ACC112 (cell line): ENCODE measurements at regions not wholly inside any gene's neighbourhood (a gene's known extent, or its start where the extent isn't known, plus 50 kb on each side); places are given as distances from the start of the nearest gene placed in this dataset.

Source experiments
- H2AFZ ChIP-seq: fragments of 200-600 bp; sonication (generic); one replicate; pipeline ENCODE4 v1.6.0; 2017; ENCODE audit warnings: antibody characterized with exemption, low read length; ENCODE audit not compliant: unreplicated experiment
- H3K27ac ChIP-seq: fragments of 200-600 bp; sonication (generic); 2 replicates; pipeline ENCODE4 v1.5.1; 2014; ENCODE audit warnings: low read depth, mild to moderate bottlenecking, antibody characterized with exemption, low read length, moderate library complexity
- H3K27me3 ChIP-seq: fragments of 200-600 bp; sonication (generic); 2 replicates; pipeline ENCODE4 v1.6.1; 2014; ENCODE audit warnings: mild to moderate bottlenecking, antibody characterized with exemption, low read length, moderate library complexity, mixed read lengths; ENCODE audit not compliant: insufficient read depth
- H3K36me3 ChIP-seq: fragments of 200-600 bp; sonication (generic); 2 replicates; pipeline ENCODE4 v1.6.1; 2016; ENCODE audit warnings: mild to moderate bottlenecking, antibody characterized with exemption, low read length, moderate library complexity, mixed read lengths; ENCODE audit not compliant: insufficient read depth
- H3K4me1 ChIP-seq: fragments of 200-600 bp; sonication (generic); one replicate; pipeline ENCODE4 v1.6.1; 2016; ENCODE audit warnings: low read length, mixed read lengths; ENCODE audit not compliant: insufficient read depth, unreplicated experiment, control insufficient read depth
- H3K4me3 ChIP-seq: fragments of 200-600 bp; sonication (generic); 2 replicates; pipeline ENCODE4 v1.5.1; 2014; ENCODE audit warnings: mild to moderate bottlenecking, low read depth, low read length
- H3K79me2 ChIP-seq: fragments of 200-600 bp; sonication (generic); one replicate; pipeline ENCODE4 v1.6.0; 2016; ENCODE audit warnings: low read length; ENCODE audit not compliant: control insufficient read depth, unreplicated experiment, insufficient read depth

GRCh38 chr2:59701271-59701994 lies 852.0 kb downstream of the BCL11A start:
- H3K27me3 ChIP-seq = no peaks in the 10 kb centered on the region
- H3K4me1 ChIP-seq = no peaks in the 10 kb centered on the region
- no peaks in the 10 kb centered on the region for H3K79me2 ChIP-seq
- H2AFZ ChIP-seq = no peak overlapping the region
- no peaks in the 10 kb centered on the region for H3K36me3 ChIP-seq
- no peak overlapping the region for H3K4me3 ChIP-seq
- no peak overlapping the region for H3K27ac ChIP-seq

- H3K4me3 ChIP-seq = no peak overlapping the region
- H3K27ac ChIP-seq = no peak overlapping the region
- no peaks in the 10 kb centered on the region for H3K27me3 ChIP-seq
- H3K4me1 ChIP-seq = no peaks in the 10 kb centered on the region
- H3K79me2 ChIP-seq = no peaks in the 10 kb centered on the region
- H2AFZ ChIP-seq = no peak overlapping the region
- no peaks in the 10 kb centered on the region for H3K36me3 ChIP-seq
Measured at GRCh38 chr2:59694176-59694575, 859.3 kb downstream of the BCL11A start.

- Histone ChIP-seq H3K79me2 (no peaks in the 10 kb centered on the region), H3K27ac (no peak overlapping the region), H2AFZ (no peak overlapping the region), H3K36me3 (no peaks in the 10 kb centered on the region), H3K27me3 (no peaks in the 10 kb centered on the region), H3K4me1 (no peaks in the 10 kb centered on the region), H3K4me3 (no peak overlapping the region)
Measured at GRCh38 chr2:59693231-59693959, 860.1 kb downstream of the BCL11A start.

GRCh38 chr2:59691518-59692190 lies 861.8 kb downstream of the BCL11A start:
- no peak overlapping the region for H3K27ac ChIP-seq
- no peaks in the 10 kb centered on the region for H3K27me3 ChIP-seq
- H3K36me3 ChIP-seq = no peaks in the 10 kb centered on the region
- no peaks in the 10 kb centered on the region for H3K4me1 ChIP-seq
- H2AFZ ChIP-seq = no peak overlapping the region
- no peak overlapping the region for H3K4me3 ChIP-seq
- H3K79me2 ChIP-seq = no peaks in the 10 kb centered on the region

- H3K36me3 ChIP-seq = no peaks in the 10 kb centered on the region
- no peaks in the 10 kb centered on the region for H3K27me3 ChIP-seq
- H3K4me1 ChIP-seq = no peaks in the 10 kb centered on the region
- no peak overlapping the region for H3K27ac ChIP-seq
- H3K79me2 ChIP-seq = no peaks in the 10 kb centered on the region
- no peak overlapping the region for H3K4me3 ChIP-seq
- H2AFZ ChIP-seq = no peak overlapping the region
Measured at GRCh38 chr2:59690849-59691248, 862.6 kb downstream of the BCL11A start.

- H3K27ac ChIP-seq = no peak overlapping the region
- H3K79me2 ChIP-seq = no peaks in the 10 kb centered on the region
- no peak overlapping the region for H2AFZ ChIP-seq
- H3K36me3 ChIP-seq = no peaks in the 10 kb centered on the region
- H3K4me1 ChIP-seq = no peaks in the 10 kb centered on the region
- H3K27me3 ChIP-seq = no peaks in the 10 kb centered on the region
- no peak overlapping the region for H3K4me3 ChIP-seq
Measured at GRCh38 chr2:59684771-59685166, 868.7 kb downstream of the BCL11A start.

- Histone ChIP-seq H3K4me3 (no peak overlapping the region), H3K27me3 (no peaks in the 10 kb centered on the region), H3K4me1 (no peaks in the 10 kb centered on the region), H3K27ac (no peak overlapping the region), H2AFZ (no peak overlapping the region), H3K79me2 (no peaks in the 10 kb centered on the region), H3K36me3 (no peaks in the 10 kb centered on the region)
Measured at GRCh38 chr2:59684116-59684770, 869.2 kb downstream of the BCL11A start.

GRCh38 chr2:59680863-59681262 lies 872.6 kb downstream of the BCL11A start:
- Histone ChIP-seq H3K36me3 (no peaks in the 10 kb centered on the region), H2AFZ (no peak overlapping the region), H3K27ac (no peak overlapping the region), H3K79me2 (no peaks in the 10 kb centered on the region), H3K4me3 (no peak overlapping the region), H3K4me1 (no peaks in the 10 kb centered on the region), H3K27me3 (no peaks in the 10 kb centered on the region)

GRCh38 chr2:59677158-59677557 lies 876.3 kb downstream of the BCL11A start:
- H3K36me3 ChIP-seq = no peaks in the 10 kb centered on the region
- no peak overlapping the region for H2AFZ ChIP-seq
- H3K4me3 ChIP-seq = no peak overlapping the region
- no peak overlapping the region for H3K27ac ChIP-seq
- H3K4me1 ChIP-seq = no peaks in the 10 kb centered on the region
- no peaks in the 10 kb centered on the region for H3K79me2 ChIP-seq
- H3K27me3 ChIP-seq = no peaks in the 10 kb centered on the region

GRCh38 chr2:59674100-59674499 lies 879.4 kb downstream of the BCL11A start:
- Histone ChIP-seq H3K27ac (no peak overlapping the region), H3K79me2 (no peaks in the 10 kb centered on the region), H2AFZ (no peak overlapping the region), H3K36me3 (no peaks in the 10 kb centered on the region), H3K4me1 (no peaks in the 10 kb centered on the region), H3K4me3 (no peak overlapping the region), H3K27me3 (no peaks in the 10 kb centered on the region)
